CD4-positive, alpha-beta T cell treated with Interferon alpha-2 for 1 hour (primary cell): ENCODE measurements at regions not wholly inside any gene's neighbourhood (a gene's known extent, or its start where the extent isn't known, plus 50 kb on each side); places are given as distances from the start of the nearest gene placed in this dataset.

Source experiments
- DNase-seq, 2 donors: peaks; one replicate each; pipeline ENCODE4 v3.0.0-alpha.2; 2020 to 2022

DNA sequence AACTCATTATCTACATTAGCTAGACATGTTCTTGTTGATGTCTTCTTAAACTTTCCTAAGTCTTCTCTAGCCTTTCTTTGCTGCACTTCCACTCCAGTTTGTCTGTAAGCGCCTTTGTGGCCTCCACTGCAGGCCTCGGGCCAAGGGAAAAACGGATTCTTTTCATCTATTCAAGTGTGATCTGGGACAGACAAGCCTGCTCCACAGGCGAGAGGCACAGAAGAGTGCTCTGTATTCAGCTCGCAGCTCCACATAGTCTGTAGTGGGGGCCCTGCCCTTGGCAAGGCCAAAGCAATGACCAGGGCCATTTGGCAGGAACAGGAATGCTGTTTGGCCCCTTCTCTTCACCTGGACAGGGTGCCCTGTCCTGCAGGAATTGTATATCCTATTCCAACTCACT, 84.1 kb upstream of the BARX2 start:
- DNase-seq: no peak

DNA sequence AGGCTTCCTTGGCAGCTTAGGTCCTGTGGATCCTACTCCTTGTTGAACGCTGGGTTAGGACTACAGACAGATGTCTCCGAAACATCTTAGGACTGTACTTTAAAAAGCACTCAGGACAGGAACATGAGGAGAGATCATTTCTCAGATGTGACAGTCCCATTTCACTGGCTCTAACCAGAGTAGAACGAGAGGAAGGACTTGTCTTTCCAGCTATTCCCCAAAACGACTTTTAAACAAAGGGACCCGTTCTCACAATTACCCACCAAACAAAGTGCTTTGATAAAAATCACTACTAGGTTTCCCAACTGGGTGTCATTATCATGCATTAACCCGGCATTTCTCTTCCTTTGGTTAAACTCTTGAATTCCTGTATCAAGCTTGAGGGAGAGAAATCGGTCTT, 84.7 kb upstream of the BARX2 start:
- no peak for DNase-seq

DNA sequence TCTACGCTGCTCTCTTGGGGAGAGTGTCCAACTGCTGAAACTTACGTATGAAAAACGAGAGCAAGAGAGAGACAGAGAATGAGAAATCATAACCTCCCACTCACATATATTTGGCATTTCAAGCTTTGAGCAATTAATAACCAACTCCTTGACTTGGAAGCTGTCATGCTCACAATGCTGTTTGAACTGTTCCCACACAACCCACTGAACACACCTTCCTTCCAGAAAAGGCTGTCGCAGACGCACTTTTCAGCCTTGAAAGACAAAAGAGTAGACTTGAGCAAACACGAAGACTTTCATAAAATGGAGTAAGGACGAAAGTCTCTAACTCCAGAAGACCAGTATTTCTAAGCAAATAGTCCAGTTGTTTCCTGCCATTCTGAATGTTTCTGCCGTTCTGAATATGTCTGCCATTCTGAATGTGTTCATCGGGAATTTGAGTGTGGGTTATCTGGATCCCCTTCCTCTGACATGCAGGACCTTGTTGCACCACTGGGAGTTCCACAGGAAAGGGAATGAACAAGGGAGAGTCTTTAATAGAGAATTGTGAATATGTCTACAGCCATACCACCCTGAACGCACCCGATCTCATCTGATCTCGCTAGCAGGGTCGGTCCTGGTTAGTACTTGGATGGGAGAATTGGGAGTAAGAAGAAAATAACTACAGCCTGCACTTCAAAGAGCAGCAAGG, 86.2 kb upstream of the BARX2 start:
- DNase-seq: no peak

DNA sequence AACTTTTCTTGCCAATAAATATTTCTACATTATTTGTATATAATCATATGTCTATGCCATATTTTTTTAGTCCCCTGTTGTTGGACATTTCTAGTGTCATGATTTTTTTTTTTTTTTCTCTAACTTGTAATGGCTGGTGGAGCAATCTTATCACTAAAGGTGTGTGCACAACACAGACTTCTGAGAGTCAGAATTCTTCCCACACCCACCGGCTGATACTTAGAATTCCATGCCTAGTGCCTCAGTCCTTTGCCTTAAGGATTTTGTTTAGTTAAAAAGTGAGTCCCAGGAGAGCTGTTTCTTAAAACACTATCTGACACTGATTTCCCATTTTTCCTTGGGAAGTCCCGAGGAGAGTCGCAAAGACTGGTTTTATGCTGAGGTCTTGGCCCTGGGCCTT, 87.7 kb upstream of the BARX2 start:
- DNase-seq: no peak

DNA sequence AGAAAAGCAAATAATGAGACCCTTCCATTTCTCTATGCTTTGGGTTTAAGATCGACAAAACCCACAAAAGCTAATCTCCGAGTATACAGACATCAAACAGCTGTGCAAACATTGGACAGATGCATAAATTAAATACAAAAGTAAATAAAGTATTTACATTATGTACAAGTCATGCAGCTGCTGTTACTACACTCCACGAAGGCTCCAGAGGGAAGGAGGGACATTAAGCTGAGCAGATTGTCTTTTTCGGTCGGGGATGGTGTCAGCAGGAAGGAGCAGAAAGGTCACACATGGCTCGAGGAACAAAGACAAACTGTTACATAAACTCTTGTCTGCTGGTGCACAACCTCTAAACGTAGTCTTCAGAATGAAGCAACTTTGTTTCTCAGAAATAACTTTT, 88.8 kb upstream of the BARX2 start:
- DNase-seq: no peak

DNA sequence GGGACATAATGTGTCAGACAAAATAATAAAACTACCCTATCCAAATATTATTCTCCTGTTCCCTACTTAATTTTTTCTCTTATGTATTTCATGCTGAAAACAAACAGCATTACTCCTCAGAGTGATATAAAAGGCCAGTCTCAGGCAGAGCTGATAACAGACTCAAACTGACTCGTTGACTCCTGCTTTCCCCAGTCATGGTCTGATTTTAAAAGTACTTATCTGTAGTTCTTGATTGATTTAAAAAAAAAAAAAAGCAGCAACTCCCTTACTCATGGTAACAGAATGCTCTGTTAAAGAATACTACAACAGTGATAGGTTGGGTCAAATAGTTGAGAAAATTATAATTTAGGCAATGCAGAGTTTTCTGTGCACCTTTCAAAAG, 90.3 kb upstream of the BARX2 start:
- no peak for DNase-seq

DNA sequence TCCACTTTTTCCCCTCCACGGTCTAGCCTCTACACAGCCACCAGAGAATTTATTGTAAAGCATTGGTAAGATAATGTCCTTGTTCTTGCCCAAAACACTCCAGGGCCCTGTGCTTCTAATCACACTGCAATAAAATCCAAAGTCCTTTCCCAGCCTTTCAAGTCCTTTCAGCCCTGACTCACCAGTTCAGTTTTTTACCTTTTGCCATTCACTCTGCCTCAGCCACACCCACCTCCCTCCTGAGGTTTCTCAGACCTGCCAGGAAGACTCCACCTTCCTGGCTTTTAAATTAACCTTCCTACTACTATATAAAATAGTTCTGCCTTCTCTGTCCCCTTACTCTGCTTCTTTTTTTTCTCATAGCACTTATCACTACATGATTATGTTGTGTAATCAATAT, 91.0 kb upstream of the ARHGAP32 start:
- no peak for DNase-seq

DNA sequence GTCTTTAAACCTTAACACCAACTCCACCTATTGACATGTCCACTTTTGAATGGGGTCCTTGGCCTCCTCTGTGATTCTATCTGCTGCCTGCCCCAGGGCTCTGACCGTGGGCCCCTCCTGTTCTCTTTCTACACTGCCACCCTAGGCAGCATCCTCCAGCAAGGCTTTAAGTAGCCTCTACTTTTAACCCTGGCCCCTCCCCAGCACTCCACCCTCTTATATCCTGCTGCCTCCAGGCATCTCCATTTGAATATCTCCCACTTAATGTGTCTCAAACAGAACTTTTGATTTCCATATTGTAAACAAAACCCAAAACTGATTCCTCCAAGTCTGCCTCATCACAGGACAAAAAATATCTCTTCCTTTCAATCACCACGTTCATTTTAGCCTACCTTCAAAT, 90.5 kb upstream of the ARHGAP32 start:
- DNase-seq: no peak

DNA sequence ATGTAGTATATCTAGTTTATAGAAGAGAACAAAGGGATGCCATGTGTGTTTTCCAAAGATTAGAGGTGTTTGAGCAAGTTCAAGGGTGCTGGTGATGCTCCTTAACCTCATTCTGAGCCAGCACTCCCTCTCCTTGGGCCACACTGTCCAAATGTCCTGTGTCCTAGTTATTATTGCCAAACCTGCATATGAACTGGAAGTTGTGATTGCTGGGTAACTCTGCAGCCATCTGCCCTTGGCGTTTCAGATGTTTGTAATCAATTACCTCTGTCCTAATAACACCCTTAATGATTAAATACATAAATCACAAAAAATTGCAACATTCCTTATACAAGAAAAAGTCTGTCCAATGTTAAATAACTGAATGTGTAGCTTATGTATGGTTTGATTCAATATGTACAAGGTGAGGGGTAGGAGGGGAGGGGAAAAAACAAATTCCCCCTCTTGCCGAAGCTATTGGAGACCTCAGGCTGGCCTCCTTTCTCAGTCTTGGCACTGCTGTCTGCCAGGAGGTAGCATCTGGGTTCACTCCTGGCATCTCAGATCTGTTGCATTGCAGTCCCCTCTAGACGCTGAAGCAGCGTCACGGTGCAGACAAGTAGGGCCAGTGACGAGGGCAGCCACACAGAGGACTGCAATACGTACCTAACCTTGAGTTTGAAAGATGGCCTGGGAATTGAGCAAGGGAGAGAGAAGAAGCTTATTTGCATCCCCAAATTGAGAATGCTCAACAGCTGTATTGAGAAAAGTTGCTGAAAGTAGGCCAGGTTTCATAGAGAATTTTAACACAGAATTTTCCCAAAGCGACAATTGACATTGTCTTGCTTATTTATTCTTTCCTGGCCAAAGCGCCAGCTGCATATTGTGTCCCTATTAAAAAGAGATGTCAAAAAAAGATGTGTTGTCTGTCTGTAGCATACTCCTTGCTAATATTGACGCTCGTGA, 89.6 kb upstream of the ARHGAP32 start:
- no peak for DNase-seq

DNA sequence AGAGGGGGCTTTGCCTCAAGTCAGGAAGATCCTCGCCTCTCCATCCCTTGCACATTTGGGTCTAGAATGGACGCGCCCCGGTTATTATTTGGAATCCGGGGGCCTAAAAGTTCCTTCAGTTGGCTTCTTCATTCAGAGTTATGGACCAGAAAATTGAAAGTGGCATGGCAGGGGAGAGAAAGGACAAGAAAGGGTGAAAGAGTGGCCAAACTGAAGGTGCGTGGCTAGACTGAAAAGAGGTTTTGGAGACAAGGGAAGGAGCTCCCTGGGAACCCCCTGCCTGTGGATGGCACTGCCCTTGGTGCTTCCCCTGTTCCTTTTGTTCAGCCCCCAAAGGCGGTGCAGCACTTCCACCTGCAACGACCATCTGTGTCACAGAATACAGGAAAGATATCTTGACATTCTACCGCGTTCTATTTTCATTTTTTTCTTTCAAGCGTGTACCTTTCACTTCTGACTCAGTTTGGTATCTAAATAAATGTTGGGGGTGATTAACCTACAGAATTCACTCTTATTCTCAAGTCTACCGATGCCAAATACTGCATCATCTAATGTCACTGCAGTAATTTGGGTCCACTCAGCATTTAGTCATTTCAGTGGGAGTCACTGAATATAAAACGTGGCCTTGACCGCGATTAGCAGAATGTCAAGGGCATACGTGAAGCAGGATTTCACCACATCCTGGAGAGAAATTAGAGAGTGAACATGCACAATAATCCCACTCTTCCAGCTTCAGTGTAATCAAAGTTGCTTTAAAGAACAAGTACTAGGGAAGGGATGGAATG, 88.1 kb upstream of the ARHGAP32 start:
- DNase-seq: peak in 1 of 2 donors; percentile 7

DNA sequence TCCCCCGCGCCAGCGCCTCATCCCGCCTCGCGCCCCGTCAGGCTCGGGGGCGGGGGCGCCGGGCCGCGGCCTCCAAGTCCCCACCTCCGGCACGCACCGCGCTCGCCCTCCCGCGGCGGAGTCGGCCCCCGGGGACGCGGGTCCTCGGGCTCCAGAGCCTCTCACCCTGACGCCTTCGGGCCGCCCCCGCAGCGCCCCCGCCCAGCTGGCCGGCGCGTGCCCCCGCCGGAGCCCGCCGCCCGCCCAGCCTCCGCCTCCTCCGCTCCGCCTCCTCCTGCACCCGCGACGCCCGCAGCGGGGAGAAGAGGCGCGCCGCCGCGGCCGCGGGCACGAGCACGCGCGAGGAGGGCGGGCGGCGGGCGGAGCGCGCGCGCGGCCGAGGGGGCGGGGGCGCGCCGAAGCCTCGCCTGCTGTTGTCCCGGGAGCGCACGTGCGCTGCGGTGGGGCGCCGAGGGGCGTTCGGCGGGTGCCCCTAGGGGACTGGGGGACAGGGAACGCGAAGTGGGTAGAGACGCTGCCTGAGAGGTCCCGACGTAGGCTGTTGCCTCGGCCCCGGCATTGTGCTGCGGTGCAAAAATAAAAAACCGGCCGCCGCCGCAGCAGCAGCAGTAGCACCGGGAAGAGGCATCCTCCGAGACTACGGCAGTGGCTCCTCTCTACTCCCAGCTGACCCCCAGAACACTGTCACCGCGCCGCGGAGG, 87.4 kb upstream of the ARHGAP32 start:
- peak; percentile 75 to 81 for DNase-seq

DNA sequence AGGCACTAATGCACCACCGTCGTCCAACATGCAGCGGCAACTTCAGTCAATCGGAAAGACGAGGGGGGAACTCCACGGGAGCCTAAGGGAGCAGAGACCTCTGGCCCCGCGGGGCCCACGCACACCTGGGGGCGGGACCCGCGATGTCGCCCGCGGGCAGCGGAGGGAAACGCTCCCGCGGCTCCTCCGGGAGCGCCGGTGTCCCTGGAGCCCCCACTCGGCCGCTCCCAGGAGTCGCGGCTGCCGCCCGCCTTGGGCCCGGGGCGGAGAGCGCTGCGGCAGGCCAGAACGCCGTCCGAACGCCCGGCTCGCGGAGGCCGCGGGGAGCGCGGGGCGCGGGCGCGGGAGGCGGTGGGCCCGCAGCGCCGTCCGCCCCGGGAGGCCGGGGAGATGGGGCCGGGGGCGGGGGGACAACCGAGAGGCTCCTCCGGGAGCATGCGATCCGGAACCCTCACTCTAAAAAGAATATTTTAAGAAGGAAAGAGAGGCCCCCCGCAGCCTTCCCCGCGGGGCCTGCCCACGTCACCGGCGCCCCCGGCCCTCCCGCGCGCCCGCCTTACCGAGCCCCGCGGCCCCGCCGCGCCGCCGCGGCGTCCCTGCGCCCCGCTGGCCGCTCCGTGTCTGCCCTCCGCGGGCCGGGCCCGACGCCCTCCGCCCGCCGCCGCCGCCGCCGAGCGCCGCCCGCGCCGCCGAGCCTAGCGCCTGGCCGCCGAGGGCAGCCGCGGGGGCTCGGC, 86.6 kb upstream of the ARHGAP32 start:
- DNase-seq: peak in 1 of 2 donors; percentile 2

DNA sequence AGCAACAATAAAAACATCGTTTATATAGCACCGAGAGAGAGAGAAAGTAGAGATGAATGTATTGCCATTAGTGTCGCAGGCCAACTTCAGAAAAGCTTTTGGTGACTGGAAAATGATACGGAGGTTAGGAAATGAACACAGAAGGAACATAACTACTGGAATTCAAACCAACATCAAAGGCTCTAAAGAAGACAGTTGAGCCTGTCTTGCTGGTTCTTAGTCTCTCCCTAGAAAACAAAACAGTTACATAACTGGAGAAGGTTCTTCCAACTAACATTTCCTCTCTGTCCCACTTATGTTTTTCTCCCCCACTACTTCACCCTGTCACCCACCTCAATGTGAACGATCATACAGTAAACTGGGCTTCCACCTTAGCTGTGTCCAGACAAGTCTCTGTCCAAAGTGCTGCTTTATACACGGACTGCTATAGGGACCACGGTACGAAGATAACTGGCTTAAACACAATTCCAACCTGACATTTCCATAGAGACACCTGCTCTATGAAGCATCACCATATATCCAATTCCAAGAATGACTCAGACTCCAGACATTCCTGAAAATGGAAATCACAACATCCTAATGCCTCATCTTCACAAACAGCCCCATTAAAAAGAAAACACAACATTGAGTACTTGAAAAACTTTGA, 85.2 kb upstream of the ARHGAP32 start:
- DNase-seq: no peak

DNA sequence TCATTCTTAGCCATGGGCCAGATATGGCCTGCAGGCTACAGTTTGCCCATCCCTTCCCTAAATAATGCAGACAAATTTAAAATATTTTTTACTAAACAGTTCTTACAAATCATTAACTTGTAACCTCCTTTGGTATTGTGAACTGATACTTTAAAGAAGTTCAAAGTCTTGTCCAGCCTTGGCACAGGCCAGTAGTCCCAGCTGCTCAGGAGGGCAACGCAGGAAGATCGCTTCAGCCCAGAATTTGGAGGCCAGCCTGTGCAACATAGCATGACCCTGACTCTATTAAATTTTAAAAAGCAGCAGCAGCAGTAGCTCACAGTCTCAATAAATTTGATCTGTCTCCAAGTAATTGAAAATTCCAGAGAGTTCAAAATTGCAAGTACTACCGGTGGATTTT, 83.7 kb upstream of the ARHGAP32 start:
- no peak for DNase-seq

DNA sequence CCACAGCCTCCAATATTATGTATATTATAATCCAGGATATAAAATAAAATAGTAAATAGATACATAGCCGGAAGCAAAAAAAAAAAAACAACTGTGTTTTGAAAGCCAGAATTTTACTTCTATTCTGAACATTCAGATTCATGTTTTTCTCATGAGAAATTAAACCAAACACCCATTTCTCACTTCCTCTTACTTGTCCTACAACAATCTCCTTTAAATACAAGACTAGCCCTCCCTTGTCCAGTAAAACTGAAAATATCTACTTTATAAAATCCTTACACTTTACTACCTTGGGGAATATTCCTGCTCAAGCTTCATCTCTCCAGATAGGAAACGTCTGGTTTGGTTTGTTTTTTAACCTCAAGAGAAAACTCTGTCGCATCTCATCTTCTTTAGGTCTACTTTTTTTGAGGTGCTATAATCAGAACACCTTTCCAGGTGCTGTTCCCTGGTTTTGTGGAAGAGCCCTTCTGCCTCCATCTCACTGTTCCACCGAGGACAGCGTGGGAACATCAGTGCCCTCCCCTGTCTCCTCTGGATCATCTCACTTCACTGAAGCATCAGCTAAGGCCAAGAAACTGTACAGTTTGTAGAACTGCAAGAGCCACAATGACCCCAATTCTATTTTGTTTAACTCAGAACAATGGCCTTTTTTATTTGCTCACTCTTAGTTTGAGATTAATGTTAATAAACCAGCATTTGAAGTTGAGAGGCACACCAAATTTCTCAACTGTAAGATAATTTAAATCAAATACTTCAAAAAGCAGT, 82.0 kb upstream of the ARHGAP32 start:
- DNase-seq: no peak

DNA sequence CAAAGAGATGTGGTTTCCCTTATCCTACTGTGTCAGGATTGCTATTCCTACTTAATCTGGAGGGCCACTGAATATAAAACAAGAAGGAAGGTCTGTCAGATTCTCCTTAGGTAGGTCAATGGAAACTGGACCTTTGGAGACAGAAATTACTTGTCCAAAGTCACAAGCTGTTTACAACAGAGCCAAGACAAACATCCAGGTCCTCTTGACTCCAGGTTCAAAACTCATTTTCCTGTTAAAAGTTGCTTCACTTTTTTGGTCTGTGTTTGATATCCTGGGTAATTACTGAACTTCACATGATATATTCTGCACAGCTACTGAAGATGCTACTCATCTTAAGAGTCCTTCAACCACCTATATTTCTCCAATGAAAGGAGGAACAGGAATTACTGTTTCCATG, 81.2 kb upstream of the ARHGAP32 start:
- no peak for DNase-seq

DNA sequence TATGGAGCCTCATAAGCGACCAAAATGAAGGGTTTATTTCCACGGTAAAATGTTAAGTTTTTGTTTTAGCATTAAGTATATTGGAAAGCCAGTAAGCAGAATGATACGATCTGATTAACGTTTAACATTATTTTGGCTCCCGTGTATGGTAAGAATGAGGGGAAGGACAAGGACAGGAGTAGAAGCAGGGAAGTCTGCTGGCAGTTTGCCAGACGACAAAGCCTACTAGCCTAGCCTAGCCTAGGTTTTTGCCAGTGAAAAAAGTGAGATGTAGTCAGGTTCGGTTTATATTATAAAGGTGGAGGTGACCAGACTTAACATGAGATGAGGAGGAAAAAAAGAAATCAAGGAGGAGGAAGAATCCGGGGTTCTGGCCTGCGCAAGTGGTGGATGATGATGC, 78.9 kb upstream of the ARHGAP32 start:
- no peak for DNase-seq

DNA sequence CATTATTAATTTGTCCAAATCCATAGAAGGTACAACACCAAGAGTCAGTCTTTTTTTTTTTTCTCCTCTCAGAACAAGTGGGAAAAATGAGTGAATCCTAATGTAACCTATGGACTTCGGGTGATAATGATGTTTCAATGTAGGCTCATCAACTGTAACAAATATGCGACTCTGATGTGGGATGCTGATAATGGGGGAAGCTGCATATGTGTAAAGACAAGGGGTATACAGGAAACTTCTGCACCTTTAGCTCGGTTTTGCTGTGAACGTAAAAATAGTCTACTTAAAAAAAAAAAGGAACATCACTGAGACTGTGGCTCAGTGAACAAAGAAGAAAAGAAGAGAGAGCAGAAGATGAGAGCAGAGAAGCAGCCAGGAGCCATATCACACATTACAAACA, 78.3 kb upstream of the ARHGAP32 start:
- DNase-seq: no peak

DNA sequence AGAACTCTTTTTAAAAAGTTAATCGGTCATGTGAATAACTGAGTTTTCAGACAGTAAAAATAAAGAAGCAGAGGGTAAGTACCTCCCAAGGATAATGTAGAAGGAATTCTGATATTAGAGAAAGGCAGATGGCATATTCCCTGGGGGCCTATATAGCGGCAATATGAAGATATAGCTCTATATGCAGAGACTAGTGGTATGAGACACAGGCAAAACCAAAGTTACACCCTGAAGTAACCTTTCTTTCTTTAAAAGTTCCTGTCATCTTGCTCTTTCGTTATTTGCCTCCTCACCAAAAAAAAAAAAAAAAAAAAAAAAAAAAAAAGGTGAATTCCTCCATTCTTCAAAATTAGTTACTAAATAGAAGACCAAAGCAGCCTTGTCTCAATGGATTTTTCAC, 76.2 kb upstream of the ARHGAP32 start:
- no peak for DNase-seq

DNA sequence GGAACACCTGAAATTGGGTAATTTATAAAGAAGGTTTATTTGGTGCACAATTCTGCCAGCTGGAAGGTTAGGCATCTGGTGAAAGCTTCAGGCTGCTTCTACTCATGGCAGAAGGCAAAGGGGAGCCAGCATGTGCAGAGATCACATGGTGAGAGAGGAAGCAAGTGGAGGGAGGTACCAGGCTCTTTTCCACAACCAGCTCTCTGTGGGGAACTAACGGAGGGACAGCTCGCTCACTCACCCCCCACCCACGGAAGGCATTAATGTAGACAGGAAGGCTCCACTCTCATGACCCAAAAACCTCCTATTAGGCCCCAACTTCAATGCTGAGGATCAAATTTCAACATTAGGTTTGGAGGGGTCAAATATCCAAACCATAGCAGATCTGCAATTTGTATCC, 75.6 kb upstream of the ARHGAP32 start:
- no peak for DNase-seq

DNA sequence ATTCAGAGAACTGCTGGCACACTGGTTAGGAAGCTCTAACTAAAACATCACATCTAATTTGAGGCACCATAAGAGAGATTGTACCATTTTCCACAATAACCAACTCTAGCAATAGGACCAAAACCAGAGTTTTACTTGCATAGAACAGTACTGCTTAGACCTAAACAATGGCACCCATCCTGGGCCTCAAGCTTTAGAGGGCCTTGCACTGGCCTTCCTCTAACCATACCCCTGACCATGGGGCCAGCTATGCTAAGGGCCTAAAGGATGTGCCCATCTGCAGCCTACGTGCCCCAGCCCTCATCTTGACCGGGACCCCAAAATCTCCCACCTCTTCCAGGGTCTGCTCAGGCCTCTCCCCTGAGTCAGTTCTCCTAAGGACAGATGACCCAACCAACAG, 74.4 kb upstream of the ARHGAP32 start:
- no peak for DNase-seq
